ENCODE measurements at regions not wholly inside any gene's neighbourhood (a gene's known extent, or its start where the extent isn't known, plus 50 kb on each side); places are given as distances from the start of the nearest gene placed in this dataset.
A peak's percentile ranks its signal among the peaks of the same experiment; 100 is the strongest.

DNA sequence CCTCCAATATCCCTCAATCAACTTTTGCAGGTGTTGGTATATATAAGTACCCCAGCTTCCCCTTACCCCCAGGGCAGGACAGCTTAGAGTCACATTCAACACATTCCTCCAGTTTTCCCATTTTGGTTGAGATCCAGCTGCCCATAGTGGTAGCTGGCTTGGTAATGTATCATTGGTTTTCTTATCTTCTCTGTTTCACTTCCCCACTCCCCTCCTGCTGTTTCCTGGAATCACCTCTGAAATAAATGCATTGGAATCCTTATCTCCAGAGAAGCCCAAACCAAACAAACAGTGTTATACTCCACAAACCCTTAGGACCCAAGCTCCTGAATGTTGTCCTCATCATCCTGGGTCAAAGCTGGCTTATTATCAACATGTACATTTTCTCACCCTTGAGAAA is 184.8 kb downstream of the TMEM38B start:
- no peak overlapping the region for H3K4me3 ChIP-seq (ENCODE audit: low read depth, low read length)

DNA sequence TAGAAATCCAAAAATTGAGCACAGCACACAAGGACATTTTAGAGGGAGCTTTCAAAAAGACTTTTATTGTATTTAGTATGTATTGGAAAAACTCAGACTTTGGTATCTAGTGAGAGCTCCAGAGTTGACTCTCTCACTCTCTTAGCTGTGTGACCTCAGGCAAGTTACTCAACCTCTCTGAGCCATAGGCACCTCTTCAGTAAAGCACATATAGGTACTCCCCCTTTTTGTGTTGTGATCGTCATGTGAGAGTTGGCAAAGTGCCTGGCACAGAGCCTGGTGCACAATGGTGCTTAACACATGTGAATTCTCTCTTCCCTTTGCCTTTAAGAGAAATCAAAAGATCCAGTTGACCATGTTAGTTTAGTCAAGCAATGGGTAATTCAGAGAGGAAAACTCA is 186.2 kb downstream of the TMEM38B start:
- TF ChIP-seq, protein P1, sequence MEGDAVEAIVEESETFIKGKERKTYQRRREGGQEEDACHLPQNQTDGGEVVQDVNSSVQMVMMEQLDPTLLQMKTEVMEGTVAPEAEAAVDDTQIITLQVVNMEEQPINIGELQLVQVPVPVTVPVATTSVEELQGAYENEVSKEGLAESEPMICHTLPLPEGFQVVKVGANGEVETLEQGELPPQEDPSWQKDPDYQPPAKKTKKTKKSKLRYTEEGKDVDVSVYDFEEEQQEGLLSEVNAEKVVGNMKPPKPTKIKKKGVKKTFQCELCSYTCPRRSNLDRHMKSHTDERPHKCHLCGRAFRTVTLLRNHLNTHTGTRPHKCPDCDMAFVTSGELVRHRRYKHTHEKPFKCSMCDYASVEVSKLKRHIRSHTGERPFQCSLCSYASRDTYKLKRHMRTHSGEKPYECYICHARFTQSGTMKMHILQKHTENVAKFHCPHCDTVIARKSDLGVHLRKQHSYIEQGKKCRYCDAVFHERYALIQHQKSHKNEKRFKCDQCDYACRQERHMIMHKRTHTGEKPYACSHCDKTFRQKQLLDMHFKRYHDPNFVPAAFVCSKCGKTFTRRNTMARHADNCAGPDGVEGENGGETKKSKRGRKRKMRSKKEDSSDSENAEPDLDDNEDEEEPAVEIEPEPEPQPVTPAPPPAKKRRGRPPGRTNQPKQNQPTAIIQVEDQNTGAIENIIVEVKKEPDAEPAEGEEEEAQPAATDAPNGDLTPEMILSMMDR (IDR thresholded peaks at IDR 0.05; ENCODE audit: low read depth, low read length), result no peak

More for the DNA sequence above, 184.8 kb downstream of the TMEM38B start:
- TF ChIP-seq, protein P1 (IDR thresholded peaks at IDR 0.05; ENCODE audit: low read depth, low read length), result no peak

GRCh38 chr9:105881021-105881420 is 186.7 kb downstream of the TMEM38B start:
- TF ChIP-seq, protein P1 (IDR thresholded peaks at IDR 0.05; ENCODE audit: low read depth, low read length), result no peak
- no peak overlapping the region for H3K4me3 ChIP-seq (ENCODE audit: low read depth, low read length)

More for the DNA sequence above, 186.2 kb downstream of the TMEM38B start:
- no peak overlapping the region for H3K4me3 ChIP-seq (ENCODE audit: low read depth, low read length)

- TF ChIP-seq, protein P1 (IDR thresholded peaks at IDR 0.05; ENCODE audit: low read depth, low read length), result peak; percentile 91
- no peak overlapping the region for H3K4me3 ChIP-seq (ENCODE audit: low read depth, low read length)
Measured at GRCh38 chr9:105881654-105882349, 187.5 kb downstream of the TMEM38B start.

DNA sequence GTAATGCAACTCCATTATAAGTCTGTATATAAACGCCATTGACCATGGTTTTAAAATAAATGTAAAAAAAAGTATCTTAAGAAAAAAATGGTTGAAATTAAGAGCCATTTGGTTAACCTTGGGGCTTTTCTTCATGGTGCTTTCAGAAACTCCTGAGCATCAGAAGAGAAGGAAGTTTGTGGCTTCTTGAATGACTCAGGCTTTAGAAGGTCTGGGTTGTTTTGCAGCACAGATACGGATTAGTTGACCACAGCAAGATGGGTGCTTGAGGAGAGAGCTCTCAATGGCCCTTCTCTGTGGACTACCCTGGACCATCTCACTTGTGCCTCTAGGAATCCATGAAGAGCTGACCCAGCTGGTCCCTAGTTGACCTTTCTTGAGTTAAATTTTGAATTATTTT is 189.5 kb downstream of the TMEM38B start:
- H3K4me3 ChIP-seq (ENCODE audit: low read depth, low read length), result no peak overlapping the region
- TF ChIP-seq, protein P1 (IDR thresholded peaks at IDR 0.05; ENCODE audit: low read depth, low read length), result no peak

DNA sequence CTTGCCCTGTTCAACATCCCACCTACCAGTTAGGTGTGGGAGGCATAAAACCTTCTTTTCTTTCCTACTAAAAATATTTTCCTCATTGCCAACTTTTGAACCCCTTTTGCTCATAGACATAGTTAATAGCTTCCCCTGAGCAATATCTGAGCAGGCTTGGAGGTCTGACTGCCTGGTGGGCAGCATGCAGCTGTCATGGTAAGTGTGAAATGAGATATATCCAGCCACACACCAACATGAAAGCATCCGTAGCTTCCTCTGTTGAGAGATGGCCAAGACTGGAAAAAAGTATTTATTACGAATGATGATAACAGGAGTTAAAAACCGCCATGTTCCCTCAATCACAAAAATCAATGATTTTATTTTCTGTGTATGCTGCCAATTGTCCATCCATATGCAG is 190.1 kb downstream of the TMEM38B start:
- TF ChIP-seq, protein P1 (IDR thresholded peaks at IDR 0.05; ENCODE audit: low read depth, low read length), result no peak
- no peak overlapping the region for H3K4me3 ChIP-seq (ENCODE audit: low read depth, low read length)

- TF ChIP-seq, protein P1 (IDR thresholded peaks at IDR 0.05; ENCODE audit: low read depth, low read length), result no peak
- H3K4me3 ChIP-seq (ENCODE audit: low read depth, low read length), result no peak overlapping the region
Measured at GRCh38 chr9:105886136-105886535, 191.8 kb downstream of the TMEM38B start.

Data from WI38 (cell line).